ENCODE measurements at regions not wholly inside any gene's neighbourhood (a gene's known extent, or its start where the extent isn't known, plus 50 kb on each side); places are given as distances from the start of the nearest gene placed in this dataset.
"Not testable (repeated sequence)": the region's sequence is repeated elsewhere in the genome, so short reads cannot be mapped to it uniquely, and the experiment has no call there.

DNA sequence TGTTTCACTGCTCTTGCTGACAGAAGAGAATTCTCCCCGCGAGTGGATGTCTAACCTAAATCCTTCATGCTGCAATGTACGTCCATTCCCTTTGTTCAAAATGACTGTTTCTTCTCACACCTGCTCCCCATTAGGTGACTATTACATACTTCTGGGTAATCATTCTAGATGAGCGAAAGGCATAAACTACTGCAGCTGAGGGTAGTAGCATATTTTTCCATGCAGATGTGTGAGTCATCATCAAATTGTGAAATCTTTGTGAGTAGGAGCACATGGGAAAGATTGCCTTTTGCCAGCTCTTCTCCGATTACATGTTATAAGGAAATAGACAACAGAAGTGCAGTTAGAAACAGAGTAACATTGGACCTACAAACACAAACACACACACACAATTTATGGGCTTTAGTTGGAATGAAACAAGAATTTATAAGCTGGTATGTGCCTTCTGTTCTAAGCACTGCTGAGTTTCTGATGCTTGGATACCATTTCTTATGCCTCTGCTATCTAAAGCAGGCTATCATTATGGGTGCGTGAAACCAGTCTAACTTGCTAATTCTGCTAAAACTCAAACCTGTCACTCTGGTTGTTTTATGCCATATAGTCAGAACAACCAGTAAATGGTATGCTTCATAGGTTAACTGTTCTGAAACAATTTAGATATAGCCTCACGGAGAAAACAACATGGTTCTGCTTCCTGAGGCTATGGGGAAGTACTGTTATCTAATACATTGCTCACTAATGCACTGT is 346.9 kb upstream of the PSMD7 start:
- DNase-seq, result no peak

DNA sequence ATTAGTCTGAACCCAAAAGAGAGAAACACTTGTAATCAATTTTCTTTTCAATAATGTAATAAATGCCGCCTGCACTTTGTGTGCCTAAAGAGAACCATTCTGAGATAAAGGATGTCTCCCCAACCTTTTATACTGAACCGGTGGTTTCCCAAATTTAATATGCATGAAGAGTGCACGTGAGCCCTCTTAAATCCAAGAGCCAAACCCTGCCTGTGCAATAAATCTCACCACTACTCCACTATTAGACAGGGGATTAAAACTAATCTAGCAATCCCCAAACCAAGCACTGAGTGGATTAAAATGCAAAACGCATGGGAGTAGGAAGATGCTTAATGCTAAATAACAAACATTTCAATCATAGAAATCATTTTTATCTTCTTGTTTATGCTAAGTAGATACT is 351.0 kb upstream of the PSMD7 start:
- no peak for DNase-seq

DNA sequence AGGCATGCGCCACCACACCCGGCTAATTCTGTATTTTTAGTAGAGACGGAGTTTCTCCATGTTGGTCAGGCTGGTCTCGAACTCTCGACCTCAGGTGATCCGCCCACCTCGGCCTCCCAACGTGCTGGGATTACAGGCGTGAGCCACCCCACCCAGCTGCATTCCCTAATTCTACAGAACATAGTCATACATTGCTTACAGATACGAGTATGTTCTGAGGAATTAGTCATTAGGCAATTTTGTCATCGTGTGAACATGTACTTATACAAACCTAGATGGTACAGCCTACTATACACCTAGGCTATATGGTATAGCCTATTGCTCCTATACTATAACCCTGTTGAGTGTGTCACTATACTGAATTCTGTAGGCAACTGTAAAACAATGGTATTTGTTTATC is 353.4 kb upstream of the PSMD7 start:
- DNase-seq, result not testable (repeated sequence)

DNA sequence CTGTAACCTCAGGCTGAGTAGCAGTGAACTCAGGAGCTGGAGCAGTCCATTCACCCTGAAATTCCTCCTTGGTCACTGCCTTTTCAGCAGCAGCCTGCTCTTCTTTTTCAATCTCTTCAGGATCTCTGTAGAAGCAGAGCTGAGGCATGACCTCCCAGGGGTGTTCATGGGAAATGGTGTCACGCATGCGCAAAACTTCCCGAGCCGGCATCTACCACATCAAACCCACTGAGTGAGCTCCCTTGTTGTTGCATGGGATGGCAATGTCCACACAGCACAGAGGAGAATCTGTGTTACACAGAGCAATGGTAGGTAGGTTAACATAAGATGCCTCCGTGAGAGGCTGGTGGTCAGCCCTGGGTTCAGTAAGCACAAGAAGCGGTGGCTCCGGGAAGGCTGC is 355.8 kb upstream of the PSMD7 start:
- DNase-seq, result not testable (repeated sequence)

DNA sequence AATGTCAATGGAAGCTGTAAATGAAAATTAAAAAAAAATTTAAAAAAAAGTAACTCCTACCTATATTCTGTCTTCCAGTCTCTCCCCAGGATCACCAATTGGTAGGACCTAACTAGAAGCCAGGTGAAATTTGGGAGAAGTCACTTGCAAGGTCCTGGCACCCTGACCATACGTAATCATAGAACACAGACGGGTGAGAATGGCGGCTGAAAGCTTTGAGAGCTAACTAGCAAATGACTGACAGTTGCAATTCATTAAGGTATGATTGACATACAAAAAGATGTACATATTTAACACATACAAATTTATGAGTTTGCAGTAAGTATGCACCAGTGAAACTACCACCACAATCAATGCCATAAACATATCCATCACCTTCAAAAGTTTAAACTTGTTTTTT is 372.7 kb upstream of the PSMD7 start:
- no peak for DNase-seq

DNA sequence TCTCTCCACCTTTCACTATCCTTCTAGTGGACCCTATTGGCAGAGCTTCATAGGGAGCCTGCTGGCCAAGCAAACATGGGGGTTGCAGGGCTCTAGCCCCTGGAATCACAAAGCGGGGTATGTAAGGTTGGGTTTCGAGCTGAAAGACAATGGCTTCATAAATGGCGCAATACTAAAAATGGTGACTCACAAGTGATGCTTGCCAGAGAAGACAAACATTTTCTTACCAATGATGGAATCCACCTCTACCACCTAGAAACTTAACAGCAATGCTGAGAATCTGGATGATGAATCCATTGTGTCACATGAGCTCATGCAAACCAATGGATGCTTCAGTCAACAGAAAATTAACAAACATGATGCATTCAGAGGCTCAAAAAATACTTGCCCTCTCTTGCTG is 375.3 kb upstream of the PSMD7 start:
- DNase-seq, result no peak

DNA sequence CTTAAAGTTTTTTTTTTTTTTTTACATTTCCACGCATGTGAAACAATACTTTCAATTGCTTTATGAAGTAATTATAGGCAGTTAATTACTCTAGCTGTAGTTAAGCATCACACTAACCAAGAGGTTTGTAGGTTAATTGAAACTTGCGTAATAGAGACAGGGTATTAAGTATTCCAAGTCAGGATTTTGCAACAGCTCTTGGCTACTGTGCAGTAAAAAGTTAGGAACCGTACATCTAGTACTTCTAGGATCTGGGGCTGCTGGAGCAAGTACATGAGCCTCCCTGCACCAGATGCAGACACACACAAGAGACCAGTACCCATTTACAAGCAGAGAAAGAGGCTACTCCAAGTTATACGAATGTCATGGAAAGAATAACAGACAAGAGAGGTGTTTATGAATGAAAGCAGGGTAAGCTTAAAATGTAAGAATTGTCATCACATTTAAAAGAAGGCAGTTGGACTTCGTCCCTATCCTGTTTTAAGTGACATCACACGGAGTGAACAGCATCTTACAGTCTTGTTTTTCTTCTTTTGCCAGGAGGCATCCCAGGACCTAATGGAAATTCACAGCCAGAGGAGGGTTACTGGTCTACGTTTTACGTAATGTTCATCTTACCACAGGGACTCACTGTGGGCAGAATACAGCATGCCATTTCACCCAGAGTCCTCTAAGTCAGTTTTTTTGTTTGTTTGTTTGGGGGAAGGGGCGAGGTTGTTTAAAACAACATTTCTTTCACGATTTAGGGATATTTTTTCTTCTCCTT is 379.6 kb upstream of the PSMD7 start:
- DNase-seq, result no peak

DNA sequence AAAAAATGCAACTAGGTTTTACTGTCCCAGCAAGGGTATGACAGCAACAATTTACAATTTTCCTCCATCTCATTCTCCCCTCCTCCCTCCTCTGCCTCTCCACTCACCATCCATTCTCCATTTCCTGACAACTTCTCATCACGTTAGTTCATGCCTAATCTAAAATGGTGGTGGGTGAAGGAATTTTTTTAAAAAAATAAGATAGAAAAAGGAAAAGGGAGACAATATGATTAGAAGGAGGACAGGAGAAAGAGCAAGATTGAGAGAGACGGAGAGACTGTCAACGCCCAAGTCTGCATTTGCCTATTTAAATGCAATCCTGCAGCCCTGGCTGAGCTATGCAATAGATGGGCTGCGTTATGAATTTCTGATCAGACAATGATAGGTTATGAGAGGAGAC is 380.7 kb upstream of the PSMD7 start:
- no peak for DNase-seq

DNA sequence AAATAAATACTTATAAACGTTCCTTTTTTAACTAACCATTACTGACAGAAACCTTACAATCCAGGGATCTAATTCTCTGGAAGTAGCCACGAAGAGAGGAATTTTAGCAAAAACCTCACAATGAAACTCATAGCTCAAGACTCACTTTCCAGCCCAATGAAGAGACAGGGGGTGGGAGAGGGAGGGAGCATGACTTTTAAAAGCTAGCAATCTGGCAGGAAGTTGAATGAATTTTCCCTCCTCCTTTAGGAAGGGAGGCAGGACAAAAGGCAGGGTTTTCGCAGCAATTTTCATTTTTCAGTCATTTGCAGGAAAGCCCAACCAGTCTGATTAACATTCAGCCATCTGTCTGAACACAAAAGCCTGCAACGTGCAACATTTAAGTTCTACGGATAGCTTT is 381.5 kb upstream of the PSMD7 start:
- DNase-seq, result no peak

DNA sequence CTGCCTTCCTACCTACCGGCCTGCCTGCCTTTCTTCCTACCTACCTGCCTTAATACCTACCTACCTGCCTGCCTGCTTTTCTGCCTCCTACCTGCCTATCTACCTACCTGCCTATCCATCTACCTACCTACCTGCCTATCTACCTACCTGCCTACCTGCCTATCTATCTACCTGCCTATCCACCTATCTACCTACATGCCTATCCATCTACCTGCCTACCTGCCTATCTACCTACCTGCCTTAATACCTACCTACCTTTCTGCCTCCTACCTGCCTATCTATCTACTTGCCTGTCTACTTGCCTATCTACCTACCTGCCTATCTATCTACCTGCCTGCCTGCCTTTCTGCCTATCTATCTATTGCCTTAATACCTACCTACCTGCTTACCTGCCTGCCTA is 383.8 kb upstream of the PSMD7 start:
- no peak for DNase-seq

DNA sequence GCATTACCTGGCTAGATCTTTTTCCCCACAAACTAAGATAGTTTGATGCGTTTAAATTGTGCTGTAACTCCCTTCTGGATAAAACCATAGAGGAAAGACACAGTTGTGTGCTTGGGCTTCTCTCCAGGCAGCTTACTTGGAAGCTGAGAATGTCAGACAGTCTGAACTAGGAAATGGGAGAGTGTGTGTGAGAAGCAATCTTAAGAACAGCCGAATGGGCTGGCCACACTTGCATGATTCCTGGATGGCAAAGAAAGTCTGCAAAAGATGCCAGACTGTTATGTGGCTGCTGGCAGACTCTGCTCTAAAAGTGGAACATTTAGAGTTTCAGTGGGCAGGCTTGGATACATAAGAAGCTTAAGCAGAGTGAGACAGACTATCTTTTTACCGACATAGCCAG is 384.3 kb upstream of the PSMD7 start:
- DNase-seq, result no peak

DNA sequence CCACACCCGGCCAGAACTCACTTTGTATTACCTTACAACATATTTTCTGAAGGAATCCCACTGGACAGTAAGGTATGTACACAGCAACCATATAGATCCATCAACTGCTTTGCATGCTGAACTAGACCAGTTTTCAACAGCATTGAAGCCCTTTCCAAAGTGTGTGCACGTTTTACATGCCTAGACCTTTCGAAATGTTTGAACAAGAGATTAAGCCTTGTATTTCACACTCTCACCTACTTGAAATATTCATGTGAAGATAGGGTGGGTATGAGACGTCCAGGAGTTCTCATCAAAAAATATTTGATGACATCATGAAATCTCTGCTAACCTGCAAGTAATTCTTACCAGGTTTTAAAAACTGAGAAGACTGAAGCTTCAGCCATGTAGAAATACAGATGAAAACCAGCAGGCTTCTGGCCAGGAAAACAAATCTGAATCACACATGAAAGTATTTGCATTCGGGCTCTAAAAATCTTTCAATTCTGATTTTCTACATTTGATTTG is 387.0 kb upstream of the PSMD7 start:
- DNase-seq, result no peak

DNA sequence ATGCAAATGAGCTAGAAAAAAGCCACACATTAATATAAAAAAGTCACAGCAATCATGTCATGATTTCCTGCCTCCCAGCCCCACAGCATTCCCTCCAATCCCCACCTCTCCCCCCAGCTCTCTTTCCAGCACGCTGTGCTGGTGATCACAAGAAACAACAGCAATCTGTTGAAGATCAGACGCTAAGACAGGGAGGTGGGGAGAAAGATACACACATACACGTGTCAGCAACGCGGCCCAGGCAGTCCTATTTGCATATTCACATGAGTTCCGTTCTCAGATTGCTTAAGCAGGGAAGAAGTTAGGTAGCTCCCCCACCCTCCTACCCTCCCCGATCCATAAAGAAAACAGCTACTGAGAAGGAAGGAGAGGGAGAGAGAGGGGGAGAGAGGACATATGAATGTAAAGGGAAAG is 405.5 kb upstream of the PSMD7 start:
- no peak for DNase-seq

DNA sequence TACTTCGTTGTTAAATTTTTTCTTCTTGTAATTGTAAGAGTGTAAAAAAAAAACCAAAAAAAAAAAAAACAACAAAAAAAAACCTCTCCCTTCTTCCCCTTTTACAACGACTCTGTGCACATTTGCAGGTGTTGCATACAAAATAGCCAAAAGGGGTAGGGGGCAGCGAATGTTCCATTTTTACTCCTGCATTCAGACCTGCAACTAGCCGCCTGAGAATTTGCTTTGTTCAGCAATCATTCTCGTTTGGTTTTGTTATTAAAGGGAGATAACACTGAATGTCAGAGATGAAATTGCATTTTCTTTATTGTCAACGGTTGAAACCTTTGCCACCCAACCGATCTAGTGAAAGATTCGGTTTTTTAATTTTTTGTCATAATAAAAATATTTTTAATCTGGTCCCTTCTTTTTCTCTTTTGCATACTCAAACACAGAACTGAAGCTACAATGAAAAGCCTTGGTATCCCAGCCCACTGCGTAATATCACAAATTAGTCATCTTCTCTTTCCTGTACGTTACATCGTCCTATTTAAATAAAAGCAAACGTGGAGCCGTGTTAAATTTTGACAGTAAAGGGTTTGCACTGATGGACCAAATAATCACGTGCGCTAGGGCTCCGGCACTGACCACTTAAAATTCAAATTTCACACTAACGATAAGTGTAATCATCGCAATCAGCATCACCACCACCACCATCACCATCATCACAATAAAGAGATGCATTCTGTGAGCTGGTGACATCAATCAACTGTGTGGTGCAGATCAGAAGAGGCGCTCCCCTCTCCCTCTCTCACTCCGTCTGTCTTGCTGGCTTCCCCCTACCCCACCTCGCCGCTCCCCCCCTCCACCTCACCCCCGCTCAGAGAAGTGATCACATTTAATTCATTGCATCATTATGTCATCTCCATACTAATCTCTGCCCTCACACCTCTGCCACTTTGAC is 406.2 kb upstream of the PSMD7 start:
- DNase-seq, result no peak

DNA sequence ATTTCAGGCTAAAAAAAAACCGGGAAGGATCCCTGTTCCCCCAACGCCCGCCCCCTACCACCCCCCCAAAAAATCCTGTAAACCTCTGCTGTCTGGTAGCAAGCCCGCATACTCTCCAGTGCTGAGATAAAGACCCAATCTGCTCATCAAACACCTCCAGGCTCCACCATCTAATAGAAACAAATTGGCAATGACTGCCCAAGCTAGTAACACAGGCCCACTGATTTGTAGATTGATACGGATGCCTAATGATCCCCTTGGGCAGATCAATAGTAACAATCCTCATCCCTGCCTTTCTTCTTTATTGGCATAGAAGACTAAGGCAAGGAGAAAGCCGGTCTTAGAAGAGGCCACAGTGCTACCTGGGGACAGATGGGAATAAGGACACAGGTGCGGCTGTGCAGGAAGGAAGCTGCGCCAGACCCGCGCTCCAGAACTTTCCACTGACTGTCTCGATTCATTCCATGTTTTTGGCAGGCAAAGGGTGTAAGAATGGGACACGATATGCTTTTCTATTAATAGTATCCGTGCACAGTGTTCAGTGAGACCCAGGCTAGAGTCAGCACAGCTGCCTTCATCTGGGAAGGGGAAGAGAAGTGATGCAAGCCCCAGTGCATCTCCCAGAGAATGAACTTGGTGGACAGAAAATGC is 407.6 kb upstream of the PSMD7 start:
- DNase-seq, result no peak

DNA sequence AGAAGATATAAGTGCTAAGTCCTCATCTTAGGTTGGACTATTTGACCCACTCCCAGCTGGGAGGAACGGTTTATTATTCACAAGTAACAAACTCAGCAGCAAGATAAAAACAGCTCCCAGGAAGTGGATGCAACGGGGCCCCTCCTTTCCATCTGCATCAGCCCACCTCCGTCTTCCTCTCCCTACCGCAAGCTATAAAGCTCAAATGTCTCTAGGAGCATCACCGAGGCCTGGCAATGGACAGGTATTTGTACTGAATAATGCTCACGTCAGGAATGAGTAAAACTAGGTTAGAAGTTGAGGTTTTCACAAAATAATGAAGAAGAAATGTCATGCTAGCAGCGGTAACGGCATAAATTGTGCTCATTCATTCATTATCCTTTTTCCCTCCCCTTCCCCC is 408.7 kb upstream of the PSMD7 start:
- DNase-seq, result no peak

DNA sequence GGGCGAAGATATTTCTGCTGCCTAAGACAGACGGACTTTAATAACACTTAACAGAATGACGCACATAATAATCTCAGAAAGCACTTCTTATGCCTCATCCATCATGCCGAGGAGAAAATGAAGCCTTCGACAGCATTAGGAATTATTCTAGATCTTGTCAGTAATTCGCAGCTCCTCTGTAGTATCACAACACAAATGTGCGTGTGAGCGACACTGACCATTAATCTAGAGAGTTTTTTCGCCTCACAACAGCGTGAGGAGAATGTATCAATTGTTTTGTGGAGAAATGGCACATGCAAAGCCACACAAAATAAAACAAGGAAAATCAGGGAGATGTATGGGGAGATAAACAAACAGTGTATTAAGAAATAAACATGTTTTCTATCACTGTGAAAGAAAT is 410.2 kb upstream of the PSMD7 start:
- no peak for DNase-seq

DNA sequence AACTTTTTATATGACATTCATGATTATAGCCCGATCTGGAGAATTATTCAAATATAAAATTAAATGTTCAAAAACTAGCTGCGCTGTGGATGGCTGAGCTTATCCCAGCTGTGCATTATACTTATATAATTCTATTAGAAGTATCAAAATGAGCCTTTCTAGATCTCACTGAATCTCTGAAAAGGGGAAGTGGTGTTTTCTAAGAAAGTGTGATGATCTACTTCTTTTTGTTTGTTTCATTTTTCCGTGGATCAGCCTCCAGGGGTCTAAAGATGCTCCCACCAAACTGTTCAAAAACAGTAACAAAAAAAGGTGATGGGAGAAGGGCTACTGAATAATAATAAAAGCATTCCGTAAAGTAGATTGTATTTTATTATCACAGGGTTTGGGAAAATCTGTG is 411.3 kb upstream of the PSMD7 start:
- no peak for DNase-seq

DNA sequence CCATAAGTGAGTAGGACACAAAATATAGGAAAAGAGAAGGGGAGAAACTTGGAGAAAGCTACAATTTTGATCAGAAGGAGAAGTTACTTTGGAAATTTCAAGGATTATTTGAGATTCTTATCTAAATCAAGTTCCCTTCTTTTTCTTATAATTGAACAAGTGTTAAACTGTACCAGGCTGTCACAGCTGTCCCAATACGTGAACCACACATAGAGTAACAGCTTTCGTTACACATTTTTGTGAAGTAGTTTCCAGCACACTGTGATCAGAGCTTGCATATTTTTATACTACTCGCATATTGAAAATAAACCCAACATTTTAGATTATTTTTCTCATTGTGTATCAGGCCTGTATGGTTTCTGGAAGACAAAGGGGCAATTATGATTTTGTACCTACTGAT is 412.8 kb upstream of the PSMD7 start:
- no peak for DNase-seq

DNA sequence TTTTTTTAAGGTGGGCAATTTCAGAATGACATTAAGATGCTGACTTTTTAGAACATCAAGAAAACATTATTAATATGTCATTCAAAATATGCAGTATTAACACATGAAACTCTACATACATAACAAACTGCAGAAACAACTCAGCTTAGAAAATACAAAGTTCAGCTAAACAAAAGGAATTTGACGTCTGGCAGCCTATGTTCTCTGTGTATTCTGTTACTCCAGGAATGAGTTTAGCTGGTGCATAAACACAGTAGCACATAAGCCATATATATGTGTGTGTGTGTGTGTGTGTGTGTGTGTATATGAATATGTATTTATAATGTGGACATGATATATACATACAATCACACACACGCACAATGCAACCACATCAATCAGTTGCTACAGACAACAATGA is 413.5 kb upstream of the PSMD7 start:
- no peak for DNase-seq

DNA sequence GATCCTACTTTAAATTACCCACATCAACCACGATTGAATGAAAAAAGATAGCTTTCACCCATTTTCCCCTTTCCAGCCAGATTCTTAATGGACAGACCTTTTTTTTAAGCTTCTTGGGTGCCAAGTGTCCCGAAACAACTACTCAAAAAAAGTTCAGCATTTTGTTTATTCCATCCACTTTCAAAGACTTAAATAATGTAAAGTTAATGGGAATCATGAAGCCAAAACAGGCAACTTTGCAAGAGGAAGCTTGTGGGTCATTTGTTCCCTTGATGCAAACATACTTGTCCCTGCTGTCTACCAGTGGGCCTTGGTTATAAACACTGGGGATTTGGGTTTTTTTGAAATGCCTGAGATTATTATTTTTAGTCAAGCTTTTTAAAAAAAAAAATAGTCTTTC is 414.0 kb upstream of the PSMD7 start:
- no peak for DNase-seq

DNA sequence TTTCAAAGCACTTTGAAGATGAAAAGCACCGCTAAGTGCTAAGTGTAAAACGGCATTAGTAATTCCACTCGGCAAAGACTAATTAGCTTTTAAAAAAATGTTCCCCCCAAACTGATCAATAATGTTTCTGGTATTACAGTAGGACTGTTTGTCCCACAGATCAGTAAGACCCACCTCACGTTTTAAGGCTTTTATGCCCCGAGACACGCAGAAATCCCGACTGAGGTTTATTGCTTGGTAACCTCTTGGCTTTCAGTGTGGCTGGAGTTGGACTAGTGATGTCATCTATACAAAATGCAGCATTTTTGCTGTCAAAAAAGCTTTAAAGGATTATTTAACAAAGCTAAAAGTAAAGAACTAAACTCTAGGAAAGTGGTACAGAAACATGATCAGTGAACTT is 414.6 kb upstream of the PSMD7 start:
- DNase-seq, result no peak

DNA sequence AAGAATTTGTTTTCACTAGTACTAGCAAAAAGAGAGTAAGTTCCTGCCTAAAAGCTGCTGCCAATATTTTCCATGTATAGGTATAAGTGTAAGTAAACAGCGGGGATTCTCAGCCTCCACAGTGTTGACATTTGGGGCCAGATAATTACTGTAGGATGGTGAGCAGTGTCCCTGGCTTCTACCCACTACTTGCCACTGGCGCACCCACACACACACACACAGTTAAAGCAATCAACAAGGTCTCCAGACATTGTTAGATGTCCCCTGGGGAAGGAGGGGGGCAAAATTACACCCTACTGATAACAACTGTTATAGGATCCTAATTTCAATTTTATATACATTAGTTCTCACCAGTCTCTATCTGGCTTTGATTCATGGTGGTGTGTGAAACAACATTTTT is 417.0 kb upstream of the PSMD7 start:
- DNase-seq, result no peak
